ENCODE measurements at regions not wholly inside any gene's neighbourhood (a gene's known extent, or its start where the extent isn't known, plus 50 kb on each side); places are given as distances from the start of the nearest gene placed in this dataset.
"Not testable (repeated sequence)": the region's sequence is repeated elsewhere in the genome, so short reads cannot be mapped to it uniquely, and the experiment has no call there.

GRCh38 chr14:105636935-105637334 is 110.6 kb downstream of the TMEM121 start:
- H3K4me3 ChIP-seq (ENCODE audit: low read depth, low read length): no peak overlapping the region
- TF ChIP-seq, protein P1, sequence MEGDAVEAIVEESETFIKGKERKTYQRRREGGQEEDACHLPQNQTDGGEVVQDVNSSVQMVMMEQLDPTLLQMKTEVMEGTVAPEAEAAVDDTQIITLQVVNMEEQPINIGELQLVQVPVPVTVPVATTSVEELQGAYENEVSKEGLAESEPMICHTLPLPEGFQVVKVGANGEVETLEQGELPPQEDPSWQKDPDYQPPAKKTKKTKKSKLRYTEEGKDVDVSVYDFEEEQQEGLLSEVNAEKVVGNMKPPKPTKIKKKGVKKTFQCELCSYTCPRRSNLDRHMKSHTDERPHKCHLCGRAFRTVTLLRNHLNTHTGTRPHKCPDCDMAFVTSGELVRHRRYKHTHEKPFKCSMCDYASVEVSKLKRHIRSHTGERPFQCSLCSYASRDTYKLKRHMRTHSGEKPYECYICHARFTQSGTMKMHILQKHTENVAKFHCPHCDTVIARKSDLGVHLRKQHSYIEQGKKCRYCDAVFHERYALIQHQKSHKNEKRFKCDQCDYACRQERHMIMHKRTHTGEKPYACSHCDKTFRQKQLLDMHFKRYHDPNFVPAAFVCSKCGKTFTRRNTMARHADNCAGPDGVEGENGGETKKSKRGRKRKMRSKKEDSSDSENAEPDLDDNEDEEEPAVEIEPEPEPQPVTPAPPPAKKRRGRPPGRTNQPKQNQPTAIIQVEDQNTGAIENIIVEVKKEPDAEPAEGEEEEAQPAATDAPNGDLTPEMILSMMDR (IDR thresholded peaks at IDR 0.05; ENCODE audit: low read depth, low read length): no peak

- not testable (repeated sequence) for H3K4me3 ChIP-seq (ENCODE audit: low read depth, low read length)
Measured at GRCh38 chr14:105637345-105637744, 111.0 kb downstream of the TMEM121 start.

- not testable (repeated sequence) for H3K4me3 ChIP-seq (ENCODE audit: low read depth, low read length)
Measured at GRCh38 chr14:105639969-105640931, 113.9 kb downstream of the TMEM121 start.

DNA sequence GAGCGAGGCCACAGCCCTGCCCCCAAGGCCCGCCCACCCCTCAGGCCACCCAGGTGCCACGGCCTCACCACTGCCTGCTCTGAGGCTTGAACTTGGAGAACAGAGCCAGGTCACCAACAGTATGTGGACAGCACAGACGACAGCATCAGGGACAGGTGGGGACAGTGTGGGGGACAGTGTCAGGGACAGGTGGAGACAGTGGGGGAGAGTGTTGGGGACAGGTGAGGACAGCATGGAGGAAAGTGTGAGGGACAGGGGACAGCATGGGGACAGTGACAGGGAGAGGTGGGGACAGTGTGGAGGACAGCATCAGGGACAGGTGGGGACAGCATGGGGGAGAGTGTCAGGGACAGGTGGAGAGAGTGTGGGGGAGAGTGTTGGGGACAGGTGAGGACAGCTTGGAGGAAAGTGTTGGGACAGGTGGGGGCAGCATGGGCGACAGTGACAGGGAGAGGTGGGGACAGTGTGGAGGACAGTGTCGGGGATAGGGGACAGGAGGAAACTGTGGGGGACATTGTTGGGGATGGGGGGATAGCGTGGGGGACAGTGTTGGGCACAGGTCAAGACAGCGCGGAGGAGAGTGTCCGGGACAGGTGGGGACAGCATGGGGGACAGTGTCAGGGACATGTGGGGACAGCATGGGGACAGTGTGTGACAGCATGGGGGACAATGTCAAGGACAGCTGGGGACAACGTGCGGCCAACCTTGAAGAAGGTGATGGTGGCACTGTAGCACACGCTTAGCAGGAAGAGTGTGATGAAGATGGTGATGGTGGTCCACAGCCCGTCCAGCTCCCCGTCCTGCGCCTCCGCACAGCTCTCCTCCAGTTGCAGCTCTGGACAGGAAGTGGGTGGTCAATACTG is 114.9 kb downstream of the TMEM121 start:
- no peak overlapping the region for H3K4me3 ChIP-seq (ENCODE audit: low read depth, low read length)
- TF ChIP-seq, protein P1 (IDR thresholded peaks at IDR 0.05; ENCODE audit: low read depth, low read length): no peak

- H3K4me3 ChIP-seq (ENCODE audit: low read depth, low read length): not testable (repeated sequence)
Measured at GRCh38 chr14:105641951-105642350, 115.6 kb downstream of the TMEM121 start.

GRCh38 chr14:105642486-105642885 is 116.1 kb downstream of the TMEM121 start:
- not testable (repeated sequence) for H3K4me3 ChIP-seq (ENCODE audit: low read depth, low read length)

DNA sequence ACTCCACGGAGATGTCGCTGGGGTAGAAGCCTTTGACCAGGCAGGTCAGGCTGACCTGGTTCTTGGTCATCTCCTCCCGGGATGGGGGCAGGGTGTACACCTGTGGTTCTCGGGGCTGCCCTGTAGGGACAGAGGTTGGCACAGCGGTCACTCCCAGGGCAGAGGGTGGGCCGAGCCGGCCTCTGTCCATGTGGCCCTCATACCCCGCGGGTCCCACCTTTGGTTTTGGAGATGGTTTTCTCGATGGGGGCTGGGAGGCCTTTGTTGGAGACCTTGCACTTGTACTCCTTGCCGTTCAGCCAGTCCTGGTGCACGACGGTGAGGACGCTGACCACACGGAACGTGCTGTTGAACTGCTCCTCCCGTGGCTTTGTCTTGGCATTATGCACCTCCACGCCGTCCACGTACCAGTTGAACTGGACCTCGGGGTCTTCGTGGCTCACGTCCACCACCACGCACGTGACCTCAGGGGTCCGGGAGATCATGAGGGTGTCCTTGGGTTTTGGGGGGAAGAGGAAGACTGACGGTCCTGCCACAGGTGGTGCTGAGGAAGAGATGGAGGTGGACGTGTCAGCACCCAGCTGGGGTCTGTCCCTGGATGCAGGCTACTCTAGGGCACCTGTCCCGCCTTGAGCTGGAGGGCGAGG is 117.1 kb downstream of the TMEM121 start:
- not testable (repeated sequence) for H3K4me3 ChIP-seq (ENCODE audit: low read depth, low read length)

- not testable (repeated sequence) for H3K4me3 ChIP-seq (ENCODE audit: low read depth, low read length)
Measured at GRCh38 chr14:105644053-105644435, 117.7 kb downstream of the TMEM121 start.

DNA sequence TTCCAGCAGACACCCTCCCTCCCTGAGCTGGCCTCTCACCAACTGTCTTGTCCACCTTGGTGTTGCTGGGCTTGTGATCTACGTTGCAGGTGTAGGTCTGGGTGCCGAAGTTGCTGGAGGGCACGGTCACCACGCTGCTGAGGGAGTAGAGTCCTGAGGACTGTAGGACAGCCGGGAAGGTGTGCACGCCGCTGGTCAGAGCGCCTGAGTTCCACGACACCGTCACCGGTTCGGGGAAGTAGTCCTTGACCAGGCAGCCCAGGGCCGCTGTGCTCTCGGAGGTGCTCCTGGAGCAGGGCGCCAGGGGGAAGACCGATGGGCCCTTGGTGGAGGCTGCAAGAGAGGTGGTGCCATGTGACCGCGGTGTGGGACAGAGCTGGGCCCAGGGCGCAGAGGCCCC is 118.1 kb downstream of the TMEM121 start:
- not testable (repeated sequence) for H3K4me3 ChIP-seq (ENCODE audit: low read depth, low read length)

- H3K4me3 ChIP-seq (ENCODE audit: low read depth, low read length): not testable (repeated sequence)
Measured at GRCh38 chr14:105644891-105645290, 118.5 kb downstream of the TMEM121 start.

DNA sequence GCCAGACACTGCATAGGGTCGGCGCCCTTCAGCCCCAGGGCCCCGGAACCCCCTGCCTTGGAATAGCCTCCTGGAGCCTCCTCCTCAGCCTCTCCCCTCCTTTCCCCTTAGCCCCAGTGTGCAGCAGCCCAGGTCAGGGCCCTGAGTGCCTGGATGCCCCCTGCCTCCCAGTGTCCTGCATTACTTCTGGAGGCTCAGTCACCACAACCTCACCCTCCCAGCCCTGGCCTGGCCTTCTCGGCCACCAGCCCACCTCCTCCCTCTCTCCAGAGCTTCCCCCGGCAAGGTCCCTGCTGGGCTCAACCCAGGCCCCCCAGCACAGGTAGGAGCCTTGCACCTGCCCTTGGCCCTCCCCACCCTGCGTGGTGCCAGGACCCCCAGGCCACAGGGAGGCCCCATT is 119.0 kb downstream of the TMEM121 start:
- H3K4me3 ChIP-seq (ENCODE audit: low read depth, low read length): not testable (repeated sequence)

GRCh38 chr14:105646175-105646574 is 119.8 kb downstream of the TMEM121 start:
- TF ChIP-seq, protein P1 (IDR thresholded peaks at IDR 0.05; ENCODE audit: low read depth, low read length): no peak
- H3K4me3 ChIP-seq (ENCODE audit: low read depth, low read length): no peak overlapping the region

- H3K4me3 ChIP-seq (ENCODE audit: low read depth, low read length): not testable (repeated sequence)
Measured at GRCh38 chr14:105646711-105647281, 120.4 kb downstream of the TMEM121 start.

DNA sequence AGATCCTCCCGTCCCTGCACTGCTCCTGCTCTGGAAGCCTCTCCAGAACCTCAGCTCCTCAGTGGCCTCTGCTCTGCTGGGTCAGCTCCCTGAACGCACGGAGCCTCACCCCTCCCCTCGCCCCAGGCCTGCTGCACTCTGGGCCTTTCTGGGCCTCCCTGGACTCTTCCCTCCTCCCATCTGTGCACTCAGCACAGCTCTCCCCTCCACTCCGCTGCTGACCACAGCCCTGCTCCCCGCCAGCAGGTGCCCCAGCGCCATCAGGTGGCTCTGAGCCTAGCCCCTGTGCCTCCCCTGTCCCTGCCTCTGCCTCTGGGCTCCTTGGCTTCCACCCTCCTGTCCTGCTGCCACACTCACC is 121.0 kb downstream of the TMEM121 start:
- H3K4me3 ChIP-seq (ENCODE audit: low read depth, low read length): not testable (repeated sequence)
